Gastroesophageal sphincter (tissue), 4 donors: ENCODE measurements at regions not wholly inside any gene's neighbourhood (a gene's known extent, or its start where the extent isn't known, plus 50 kb on each side); places are given as distances from the start of the nearest gene placed in this dataset.

Experiments used
- ATAC-seq: fragments of 150-250 bp; one replicate; pipeline ENCODE4 v1.9.1; 2016; ENCODE audit warnings: mild to moderate bottlenecking, moderate library complexity
- H3K27ac ChIP-seq, 4 donors: fragments of 200-600 bp; sonication (generic) in 3 of 4; 1 replicate in 3 of 4; 2 replicates in 1 of 4; pipeline ENCODE4 v1.5.1; 2016 to 2019
- H3K27me3 ChIP-seq: fragments of 200-600 bp; sonication (generic); one replicate; pipeline ENCODE4 v1.5.1; 2019
- H3K36me3 ChIP-seq, 2 donors: fragments of 200-600 bp; sonication (generic); one replicate each; pipeline ENCODE4 v1.5.1; 2019; ENCODE audit warnings: control low read depth in 1 of 2
- H3K4me1 ChIP-seq, 3 donors: fragments of 200-600 bp; sonication (generic); 1 replicate in 2 of 3; 2 replicates in 1 of 3; pipeline ENCODE4 v1.5.1; 2016 to 2019; ENCODE audit warnings: control low read depth in 2 of 3
- H3K4me3 ChIP-seq, 2 donors: fragments of 200-600 bp; sonication (generic); one replicate each; pipeline ENCODE4 v1.5.1; 2019; ENCODE audit warnings: mild to moderate bottlenecking in 1 of 2, moderate library complexity in 1 of 2
- H3K9me3 ChIP-seq, 3 donors: fragments of 200-600 bp; sonication (generic); one replicate each; pipeline ENCODE4 v1.5.1; 2017 to 2019; ENCODE audit warnings: control low read depth in 2 of 3
- EP300 ChIP-seq: sonication (generic); formaldehyde crosslinking; IDR thresholded peaks from one replicate; pipeline ENCODE4 v1.6.1; 2017; ENCODE audit warnings: antibody characterized with exemption, mild to moderate bottlenecking
- POLR2A ChIP-seq, 2 donors: fragments of 450-650 bp; IDR thresholded peaks; one replicate each; pipeline ENCODE4 v1.6.1; 2017; ENCODE audit warnings: antibody characterized with exemption in 2 of 2, mild to moderate bottlenecking in 2 of 2, moderate library complexity in 1 of 2
- POLR2AphosphoS5 ChIP-seq: sonication (generic); formaldehyde crosslinking; IDR thresholded peaks from one replicate; pipeline ENCODE4 v1.6.1; 2017; ENCODE audit warnings: antibody characterized with exemption
- WGBS, 2 donors: methylation state at CpG; one replicate each; pipeline ENCODE4 v1.1.5; 2018; ENCODE audit warnings: low coverage in 1 of 2; 5-methylcytosine and 5-hydroxymethylcytosine counted together
- TF ChIP-seq, protein P1 (sequence below), 4 experiments: fragments of 200-600 bp in 2 of 4; fragments of 450-650 bp in 2 of 4; sonication (generic) in 1 of 4; IDR thresholded peaks; one replicate each; pipeline ENCODE4 v1.5.1; 2017 to 2019; ENCODE audit warnings: antibody characterized with exemption in 4 of 4, mild to moderate bottlenecking in 2 of 4, moderate library complexity in 2 of 4

DNA sequence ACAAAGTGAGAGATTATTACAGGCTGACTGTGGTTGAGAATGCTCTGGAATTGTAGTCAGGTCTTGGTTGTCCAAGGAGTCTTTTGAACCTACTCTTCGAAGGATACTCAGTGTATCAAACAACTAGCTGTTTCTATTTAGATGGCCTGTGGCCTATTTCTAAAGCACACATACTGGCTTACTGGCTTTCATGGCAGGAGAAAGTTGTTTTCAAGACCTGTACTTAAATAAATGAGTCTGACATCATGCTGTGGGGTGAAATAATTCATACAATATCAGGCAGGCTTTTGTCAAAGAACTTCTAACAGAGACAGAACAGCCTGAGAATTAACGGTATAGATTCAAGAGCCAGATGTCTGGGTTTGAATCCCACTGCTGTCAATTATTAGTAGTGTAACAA, 316.7 kb upstream of the SEMA6D start:
- H3K36me3 ChIP-seq: no peaks in the 10 kb centered on the region
- peaks cover 0 to 17% (median 3%) of the 10 kb centered on the region in 3 donors for H3K4me1 ChIP-seq
- ATAC-seq: no peak
- no peak overlapping the region for H3K4me3 ChIP-seq
- no peak overlapping the region for H3K27ac ChIP-seq
- no peaks in the 10 kb centered on the region for H3K9me3 ChIP-seq
- H3K27me3 ChIP-seq: no peaks in the 10 kb centered on the region
- 67 to 74% methylated on average over 1 to 2 of the region's 2 CpGs for WGBS, 2 donors
- TF ChIP-seq POLR2A (IDR thresholded peaks at IDR 0.05): no peak
- TF ChIP-seq EP300: no peak
- TF ChIP-seq, protein P1, sequence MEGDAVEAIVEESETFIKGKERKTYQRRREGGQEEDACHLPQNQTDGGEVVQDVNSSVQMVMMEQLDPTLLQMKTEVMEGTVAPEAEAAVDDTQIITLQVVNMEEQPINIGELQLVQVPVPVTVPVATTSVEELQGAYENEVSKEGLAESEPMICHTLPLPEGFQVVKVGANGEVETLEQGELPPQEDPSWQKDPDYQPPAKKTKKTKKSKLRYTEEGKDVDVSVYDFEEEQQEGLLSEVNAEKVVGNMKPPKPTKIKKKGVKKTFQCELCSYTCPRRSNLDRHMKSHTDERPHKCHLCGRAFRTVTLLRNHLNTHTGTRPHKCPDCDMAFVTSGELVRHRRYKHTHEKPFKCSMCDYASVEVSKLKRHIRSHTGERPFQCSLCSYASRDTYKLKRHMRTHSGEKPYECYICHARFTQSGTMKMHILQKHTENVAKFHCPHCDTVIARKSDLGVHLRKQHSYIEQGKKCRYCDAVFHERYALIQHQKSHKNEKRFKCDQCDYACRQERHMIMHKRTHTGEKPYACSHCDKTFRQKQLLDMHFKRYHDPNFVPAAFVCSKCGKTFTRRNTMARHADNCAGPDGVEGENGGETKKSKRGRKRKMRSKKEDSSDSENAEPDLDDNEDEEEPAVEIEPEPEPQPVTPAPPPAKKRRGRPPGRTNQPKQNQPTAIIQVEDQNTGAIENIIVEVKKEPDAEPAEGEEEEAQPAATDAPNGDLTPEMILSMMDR (IDR thresholded peaks at IDR 0.05): no peak
- no peak for TF ChIP-seq POLR2AphosphoS5

DNA sequence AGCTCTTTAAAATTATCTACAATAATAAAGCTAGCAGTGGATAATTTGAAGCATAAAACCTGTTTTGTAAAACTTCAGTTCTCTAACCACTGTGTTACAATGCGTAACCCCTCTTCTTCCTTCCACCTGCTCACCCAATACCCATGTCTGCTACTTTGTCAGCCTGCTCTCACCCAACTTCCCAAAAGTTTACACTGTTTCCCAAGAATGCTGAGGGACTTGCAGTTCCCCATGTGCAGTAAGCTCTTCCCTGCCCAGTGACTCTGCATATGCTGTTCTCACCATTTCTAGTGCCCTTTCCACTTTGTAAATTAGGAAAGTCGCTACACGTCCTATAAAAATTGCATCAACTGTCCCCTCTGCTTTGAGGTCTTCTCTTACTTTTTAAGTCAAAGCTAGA, 315.9 kb upstream of the SEMA6D start:
- 54 to 95% methylated on average over 3 of the region's 3 CpGs for WGBS, 2 donors
- TF ChIP-seq POLR2A (IDR thresholded peaks at IDR 0.05) (no peak), EP300 (no peak), POLR2AphosphoS5 (no peak)
- TF ChIP-seq, protein P1 (IDR thresholded peaks at IDR 0.05): no peak
- Histone ChIP-seq H3K4me3 (no peak overlapping the region), H3K4me1 (peaks cover 0 to 17% (median 3%) of the 10 kb centered on the region in 3 donors), H3K27me3 (no peaks in the 10 kb centered on the region), H3K9me3 (no peaks in the 10 kb centered on the region), H3K36me3 (no peaks in the 10 kb centered on the region), H3K27ac (no peak overlapping the region)
- no peak for ATAC-seq

DNA sequence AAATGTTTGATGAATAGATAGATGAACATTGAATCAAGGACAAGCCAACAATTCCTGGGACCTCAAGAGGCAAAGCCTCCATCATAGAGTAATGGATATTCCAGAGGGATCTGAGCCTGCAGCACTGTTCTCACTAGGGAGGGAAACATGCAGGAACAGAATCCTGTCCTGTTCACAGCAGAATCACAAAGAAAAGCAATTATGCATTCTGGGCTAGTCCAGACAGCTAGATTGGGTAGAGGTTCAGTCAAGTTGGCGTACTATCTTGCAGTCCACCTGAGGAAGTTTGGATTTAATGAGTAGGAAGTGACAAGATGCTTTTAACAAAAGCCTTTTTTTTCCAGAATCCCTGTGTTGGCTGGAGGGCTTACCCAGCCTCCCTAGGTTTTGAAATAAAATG, 314.5 kb upstream of the SEMA6D start:
- Histone ChIP-seq H3K36me3 (no peaks in the 10 kb centered on the region), H3K27me3 (no peaks in the 10 kb centered on the region), H3K27ac (no peak overlapping the region), H3K9me3 (no peaks in the 10 kb centered on the region), H3K4me1 (peaks cover 0 to 15% (median 3%) of the 10 kb centered on the region in 3 donors), H3K4me3 (no peak overlapping the region)
- no peak for ATAC-seq
- WGBS, 2 donors: 86 to 100% methylated on average over 1 of the region's 1 CpG
- TF ChIP-seq POLR2A (IDR thresholded peaks at IDR 0.05): no peak
- TF ChIP-seq POLR2AphosphoS5: no peak
- TF ChIP-seq, protein P1 (IDR thresholded peaks at IDR 0.05): no peak
- no peak for TF ChIP-seq EP300

DNA sequence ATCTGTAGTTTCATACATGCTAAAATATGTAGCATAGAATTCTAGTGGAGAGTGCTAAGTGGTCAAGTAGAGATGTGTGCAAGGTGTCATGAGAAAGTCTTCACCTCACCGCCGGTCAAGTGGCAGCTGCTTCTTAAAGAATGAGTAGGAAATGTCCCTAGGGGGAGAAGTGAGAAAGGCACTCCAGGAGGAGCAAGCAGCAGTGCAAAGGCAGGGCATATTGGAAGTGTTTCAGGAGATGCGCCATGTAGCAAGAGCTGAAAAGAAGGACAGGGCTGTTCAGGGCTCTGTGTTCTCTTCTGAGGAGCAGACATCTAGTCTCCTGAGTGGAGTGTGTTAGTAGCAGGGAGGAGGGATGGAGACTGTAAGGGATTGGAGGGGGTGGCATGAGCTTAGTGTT, 312.4 kb upstream of the SEMA6D start:
- Histone ChIP-seq H3K27ac (no peak overlapping the region), H3K36me3 (no peaks in the 10 kb centered on the region), H3K4me1 (peaks cover 0 to 24% (median 10%) of the 10 kb centered on the region in 3 donors), H3K4me3 (no peak overlapping the region), H3K9me3 (no peaks in the 10 kb centered on the region), H3K27me3 (no peaks in the 10 kb centered on the region)
- ATAC-seq: no peak
- 83% methylated on average over 3 of the region's 3 CpGs; no CpG with 5 or more reads in 1 of the 2 donors for WGBS, 2 donors
- TF ChIP-seq POLR2A (IDR thresholded peaks at IDR 0.05) (no peak), POLR2AphosphoS5 (no peak), EP300 (no peak)
- TF ChIP-seq, protein P1 (IDR thresholded peaks at IDR 0.05): no peak

DNA sequence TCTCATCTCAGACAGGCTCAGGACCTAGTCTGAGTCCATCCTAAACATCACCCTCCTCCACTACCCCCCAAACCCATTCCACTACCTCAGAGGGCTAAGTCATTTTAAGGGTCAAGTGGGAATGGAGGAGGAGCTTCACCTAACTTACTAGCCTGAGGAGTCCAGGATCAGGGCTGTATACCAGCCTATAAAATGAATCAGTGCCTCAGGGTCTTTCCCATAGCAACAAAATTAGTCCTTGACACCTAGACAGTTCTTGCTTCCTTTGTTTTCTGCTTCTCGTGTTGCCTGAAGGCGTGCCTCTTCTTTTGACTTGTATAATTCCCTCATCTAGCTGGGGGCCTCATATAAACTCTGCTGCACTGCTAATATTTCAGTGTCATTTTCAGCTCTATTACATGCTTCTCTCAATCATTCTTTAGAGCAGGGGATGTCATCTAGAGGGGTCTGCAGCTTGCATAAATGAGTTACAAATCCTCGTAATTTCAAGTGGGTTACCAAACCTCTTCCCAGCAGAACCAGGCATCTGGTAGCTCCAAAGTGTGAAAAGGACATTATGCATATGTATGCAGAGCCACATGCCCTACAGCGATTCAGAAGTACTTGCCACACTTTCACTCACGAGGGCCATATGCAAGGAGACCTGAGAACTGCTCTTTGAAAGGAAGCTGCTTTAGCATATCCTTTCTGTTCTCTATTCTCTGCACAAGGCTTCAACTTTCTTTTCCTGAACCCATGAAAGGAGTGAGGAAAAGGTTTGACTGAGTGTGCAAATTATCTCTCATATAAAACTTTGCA, 311.7 kb upstream of the SEMA6D start:
- H3K4me1 ChIP-seq: peaks cover 0 to 31% (median 10%) of the 10 kb centered on the region in 3 donors
- H3K4me3 ChIP-seq: no peak overlapping the region
- H3K36me3 ChIP-seq: no peaks in the 10 kb centered on the region
- 80 to 89% methylated on average over 4 to 5 of the region's 5 CpGs for WGBS, 2 donors
- H3K27me3 ChIP-seq: no peaks in the 10 kb centered on the region
- no peaks in the 10 kb centered on the region for H3K9me3 ChIP-seq
- TF ChIP-seq EP300 (no peak), POLR2AphosphoS5 (no peak), POLR2A (IDR thresholded peaks at IDR 0.05) (no peak)
- TF ChIP-seq, protein P1 (IDR thresholded peaks at IDR 0.05): no peak
- ATAC-seq: no peak
- H3K27ac ChIP-seq: no peak overlapping the region
